ENCODE measurements at regions not wholly inside any gene's neighbourhood (a gene's known extent, or its start where the extent isn't known, plus 50 kb on each side); places are given as distances from the start of the nearest gene placed in this dataset.

DNA sequence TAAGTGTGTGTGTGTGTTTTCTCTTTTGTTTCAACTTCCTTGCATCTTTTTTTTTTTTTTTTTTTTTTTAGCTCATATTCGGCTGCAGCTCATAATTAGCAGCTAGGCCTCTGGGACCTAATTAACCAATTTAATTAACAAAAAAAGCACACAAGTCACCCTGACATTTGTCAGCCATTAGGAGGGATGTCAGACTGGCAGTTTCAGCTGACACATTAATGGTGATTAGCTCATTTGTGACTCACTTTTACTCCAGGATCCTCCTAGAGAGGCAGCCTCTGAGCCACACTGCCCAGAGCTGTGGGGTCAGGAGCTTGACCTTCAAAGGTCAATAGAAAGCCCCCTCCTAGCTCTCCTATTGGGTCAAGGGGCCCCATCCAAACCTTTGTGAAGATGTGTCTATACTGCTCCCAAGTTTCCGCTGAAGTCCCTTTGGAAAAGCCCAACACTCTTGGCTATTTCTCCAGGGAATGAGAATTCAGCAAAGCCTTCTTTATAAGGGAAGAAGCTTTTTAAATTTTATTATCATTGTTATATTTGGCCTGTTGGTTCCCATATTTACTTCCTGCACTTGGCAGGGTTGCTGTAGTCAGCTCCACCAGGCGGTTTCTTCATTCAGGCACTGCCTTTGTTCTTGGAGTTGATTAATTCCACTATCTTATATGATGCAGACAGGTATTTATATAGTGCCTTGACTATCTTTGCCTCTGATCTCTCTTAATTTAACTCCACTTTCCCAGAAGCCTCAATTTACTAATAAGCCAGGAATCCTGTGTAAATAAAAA lies 109.5 kb upstream of the HABP2 start:
- no peak for DNase-seq

DNA sequence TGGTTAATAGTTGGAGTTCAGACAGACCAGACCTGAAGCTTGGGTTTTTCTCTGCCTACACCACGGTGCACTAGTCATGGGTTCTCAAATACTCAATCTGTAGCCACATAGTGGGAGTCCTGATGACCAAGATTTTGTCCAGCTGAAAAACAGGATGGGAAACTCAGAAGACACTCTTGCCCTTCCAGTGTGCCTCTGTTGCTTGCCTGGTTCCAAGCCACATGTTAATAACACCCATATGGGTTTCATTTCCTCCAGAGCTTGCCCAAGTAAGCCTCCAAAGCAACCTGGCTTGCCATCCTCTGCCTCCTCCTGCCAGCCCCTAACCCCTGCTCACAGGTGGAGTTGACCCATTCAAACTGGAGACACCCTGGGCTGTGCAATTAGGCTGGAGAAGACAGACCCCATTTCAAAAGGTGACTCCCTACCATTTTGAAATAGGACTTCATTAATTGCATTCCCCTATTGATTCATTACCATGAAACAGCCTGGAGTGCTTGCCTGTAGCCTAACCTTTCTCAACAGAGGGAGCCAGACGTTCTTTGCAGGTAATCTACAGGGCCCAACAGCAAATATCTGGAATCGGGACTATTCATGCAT lies 108.0 kb upstream of the HABP2 start:
- DNase-seq: no peak

- no peak for DNase-seq
These were observed 107.1 kb upstream of the HABP2 start for GRCh38 chr10:113445736-113446135.

- DNase-seq: no peak
These were observed 106.1 kb upstream of the HABP2 start for GRCh38 chr10:113446739-113447138.

GRCh38 chr10:113447278-113447677 lies 105.6 kb upstream of the HABP2 start:
- no peak for DNase-seq

- no peak for DNase-seq
These were observed 103.7 kb upstream of the HABP2 start for GRCh38 chr10:113449006-113449695.

DNA sequence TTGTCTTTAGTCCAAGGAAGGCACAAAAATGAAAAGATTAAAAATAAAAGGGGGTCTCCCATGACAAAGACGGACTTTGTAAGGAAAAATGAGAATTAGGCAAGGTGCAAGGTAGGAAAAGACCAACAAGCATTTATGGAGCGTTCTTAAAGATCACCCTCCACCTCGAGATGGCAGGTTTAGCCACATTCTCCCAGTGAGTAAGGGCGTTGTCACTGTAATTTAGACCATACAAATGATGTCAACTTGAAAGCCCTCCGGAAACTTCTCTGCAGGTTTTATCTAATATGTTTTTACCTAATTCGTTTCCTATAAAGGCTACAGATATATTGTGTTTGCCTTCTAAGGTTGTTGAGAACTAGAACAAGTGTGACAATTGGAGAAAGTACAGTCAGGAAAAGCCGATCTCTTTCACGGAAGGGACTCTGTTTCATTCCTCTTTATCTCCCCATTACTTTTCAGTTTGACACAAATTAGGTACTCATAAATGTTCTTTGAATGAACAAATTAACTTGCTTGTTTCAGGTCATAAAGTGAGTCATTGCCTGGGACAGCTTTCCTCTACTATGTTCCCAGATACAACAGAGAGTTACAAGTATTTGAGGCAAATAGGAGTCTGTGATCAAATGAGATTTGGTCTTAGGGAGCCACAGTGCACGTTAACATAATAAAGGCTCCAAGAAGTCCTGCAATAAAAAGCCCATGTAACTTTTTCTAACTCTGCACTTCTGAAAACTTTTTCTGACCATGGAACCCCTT lies 102.6 kb upstream of the HABP2 start:
- DNase-seq: no peak

DNA sequence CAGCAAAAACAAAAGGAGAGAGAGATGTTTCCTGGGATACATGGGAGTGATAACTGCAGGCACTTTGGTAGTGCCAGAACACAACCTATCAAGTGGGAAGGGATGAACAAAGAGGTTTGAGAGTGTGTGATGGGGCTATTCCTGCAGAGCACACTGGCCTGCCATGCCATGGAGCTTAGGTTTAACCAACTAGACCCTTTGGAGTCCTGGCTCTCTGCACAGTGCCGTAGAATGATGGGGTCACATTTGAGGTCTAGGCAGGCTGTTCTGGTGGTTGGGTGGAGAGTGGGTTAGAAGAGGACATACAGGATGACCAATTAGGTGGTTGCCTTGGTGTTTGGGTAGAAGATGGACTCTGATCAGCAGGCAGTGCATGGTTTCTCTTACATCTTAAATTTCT lies 101.9 kb upstream of the HABP2 start:
- no peak for DNase-seq

DNA sequence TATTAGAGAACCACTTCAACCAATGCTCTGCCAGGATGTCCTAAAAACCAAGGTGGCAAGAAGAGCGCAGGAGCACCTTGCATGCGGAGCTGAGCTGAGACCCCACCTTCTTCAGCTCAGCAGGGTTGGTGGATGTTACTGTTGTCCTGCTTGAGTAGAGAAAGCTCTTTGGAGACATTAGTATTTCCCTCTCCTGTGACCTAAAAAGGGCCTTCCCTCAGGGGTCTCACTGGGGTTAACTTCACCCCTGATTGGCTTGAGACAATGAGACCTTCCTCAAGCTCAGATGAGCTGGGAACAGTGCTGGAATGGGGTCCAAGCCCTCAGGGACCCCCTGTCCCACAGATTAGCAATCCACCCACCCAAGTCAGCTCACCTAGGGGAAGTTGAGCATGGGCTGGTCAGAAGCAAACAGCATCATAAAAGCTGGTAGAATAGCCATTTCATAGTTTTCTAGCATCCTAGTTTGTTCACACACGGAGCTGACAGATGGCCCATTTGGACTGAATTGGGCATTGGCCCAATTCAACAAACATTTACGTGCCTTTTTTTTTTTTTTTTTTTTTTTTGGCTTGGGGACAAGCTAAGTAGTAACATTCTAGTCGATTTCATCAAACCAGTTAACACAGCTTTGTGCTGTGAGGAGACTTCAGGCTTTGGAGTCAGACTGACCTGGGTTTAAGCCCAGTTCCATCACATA lies 100.6 kb upstream of the HABP2 start:
- DNase-seq: no peak

DNA sequence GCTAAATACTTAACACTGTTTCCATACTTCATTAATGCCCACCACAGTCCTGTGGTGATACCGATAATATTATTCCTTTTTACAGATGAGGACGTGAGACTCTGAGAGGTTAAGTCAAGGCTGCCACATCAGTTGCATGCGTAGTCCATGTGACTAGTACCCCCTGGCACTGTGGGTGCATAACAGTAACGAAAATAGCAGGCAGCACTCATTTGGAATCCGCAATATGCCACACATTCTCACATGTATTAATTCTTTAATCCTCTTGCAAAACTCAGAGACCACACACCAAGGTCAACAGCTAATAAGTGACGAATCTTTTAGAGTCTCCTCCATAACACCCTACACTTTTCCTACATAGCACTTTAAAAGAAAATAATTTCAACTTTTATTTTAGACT lies 99.5 kb upstream of the HABP2 start:
- DNase-seq: no peak

DNA sequence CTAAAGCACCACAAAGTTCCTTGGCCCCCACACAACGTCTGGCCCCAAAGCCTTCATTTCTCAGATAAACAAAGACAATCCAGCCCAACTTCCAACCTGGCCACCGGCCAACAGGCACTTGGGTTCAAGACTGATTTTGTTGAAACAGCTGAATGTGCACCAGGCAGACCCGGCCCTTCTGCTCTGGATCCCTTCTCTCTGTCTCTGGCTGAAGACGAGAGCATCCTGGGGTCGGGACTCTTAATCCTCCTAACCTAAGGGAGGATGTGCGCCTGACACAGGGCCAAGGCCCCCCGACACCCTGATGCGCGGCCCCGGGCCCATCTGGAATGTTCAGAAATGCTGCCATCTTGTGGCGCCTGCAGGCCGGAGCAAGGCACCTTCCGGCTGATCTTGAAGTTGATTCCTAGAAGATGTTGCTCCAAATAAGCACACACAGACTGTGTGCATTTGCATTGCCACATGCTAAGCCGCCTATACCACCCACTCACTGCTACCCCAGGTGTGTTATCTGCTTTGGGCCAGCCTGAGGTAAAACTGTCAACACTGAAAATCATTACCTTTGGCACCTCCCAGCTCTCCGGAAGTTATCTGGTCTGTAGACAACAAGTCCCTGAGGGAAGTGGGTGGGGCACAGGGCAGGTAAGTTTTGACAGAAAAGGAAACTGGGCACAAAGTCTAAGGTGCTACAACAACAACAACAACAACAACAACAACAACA lies 98.4 kb upstream of the HABP2 start:
- DNase-seq: peak; percentile 36

GRCh38 chr10:113455947-113456346 lies 96.9 kb upstream of the HABP2 start:
- DNase-seq: no peak

DNA sequence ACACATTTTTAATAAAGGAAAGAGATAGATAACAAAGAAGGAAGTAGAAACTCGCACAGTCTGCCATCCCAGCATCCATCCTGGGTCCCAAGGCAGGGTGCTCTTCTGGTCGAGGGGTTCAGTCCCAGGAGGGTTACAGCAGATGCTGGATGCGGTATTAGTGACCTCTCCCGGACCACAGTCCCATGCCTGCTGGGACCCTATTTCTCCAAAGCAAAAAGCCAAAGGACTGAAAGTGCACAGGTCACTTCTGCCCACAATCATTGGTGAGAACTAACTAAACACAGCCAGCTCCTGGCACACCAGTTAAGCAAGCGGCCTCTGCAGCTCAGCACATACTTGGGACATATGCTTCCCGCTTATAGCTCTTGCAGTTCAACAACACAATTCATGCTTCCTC lies 96.1 kb upstream of the HABP2 start:
- DNase-seq: no peak

DNA sequence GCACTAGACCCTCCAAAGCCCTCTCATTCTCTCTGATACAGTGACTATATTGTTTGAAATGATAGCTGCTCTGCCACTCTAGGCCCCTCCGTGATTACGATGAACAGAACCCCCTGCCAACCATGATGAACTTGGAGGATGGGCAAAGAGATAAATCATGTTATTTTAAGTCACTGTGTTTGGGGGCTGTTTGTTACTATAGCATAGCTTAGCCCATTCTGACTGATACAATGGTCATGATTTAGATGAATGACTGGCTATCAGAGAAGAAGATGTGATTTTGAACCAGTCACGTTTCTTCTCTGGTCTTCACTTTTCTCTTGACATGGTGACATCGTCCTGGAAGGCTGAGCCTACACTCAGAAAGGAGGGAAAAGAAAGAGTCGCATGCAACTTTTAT lies 95.4 kb upstream of the HABP2 start:
- no peak for DNase-seq

DNA sequence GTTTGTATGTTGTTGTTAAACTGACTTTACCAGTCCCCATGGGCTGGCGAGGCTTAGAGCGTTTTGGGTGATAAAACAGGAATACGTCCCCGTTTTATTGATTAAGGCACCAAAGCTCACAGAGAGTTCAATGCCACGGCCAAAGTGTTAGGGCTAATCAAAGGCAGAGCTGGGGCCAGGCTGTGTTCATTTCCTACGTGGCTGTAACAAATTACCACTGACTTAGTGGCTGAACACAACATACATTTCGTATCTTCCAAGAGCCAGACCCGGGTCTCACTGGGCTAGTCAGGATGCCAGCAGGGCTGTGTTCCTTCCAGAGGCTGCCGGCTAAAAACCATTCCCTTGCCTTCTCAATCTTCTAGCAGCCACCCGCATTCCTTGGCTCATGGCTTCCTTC lies 94.4 kb upstream of the HABP2 start:
- DNase-seq: no peak

- DNase-seq: no peak
These were observed 93.9 kb upstream of the HABP2 start for GRCh38 chr10:113458944-113459343.

GRCh38 chr10:113459626-113460280 lies 93.1 kb upstream of the HABP2 start:
- DNase-seq: no peak

- DNase-seq: no peak
These were observed 89.8 kb upstream of the HABP2 start for GRCh38 chr10:113463083-113463482.

- peak; percentile 61 for DNase-seq
These were observed 89.1 kb upstream of the HABP2 start for GRCh38 chr10:113463777-113464176.

- peak; percentile 39 for DNase-seq
These were observed 83.1 kb upstream of the HABP2 start for GRCh38 chr10:113469796-113470195.

Data from fibroblast of skin of right biceps (primary cell).